A673 (cell line): ENCODE measurements at regions not wholly inside any gene's neighbourhood (a gene's known extent, or its start where the extent isn't known, plus 50 kb on each side); places are given as distances from the start of the nearest gene placed in this dataset.

Experiments
- BruUV-seq: library from RNA; stranded (reverse); fragments of 400-500 nt; replicated peaks from 2 replicates; lab custom pipeline; 2021; lab: Mats Ljungman, UMichigan
- CTCF ChIA-PET: fragments of 300-600 bp; sonication (Branson Sonifier 250); formaldehyde crosslinking; loops from one replicate; lab custom pipeline; 2022; ENCODE audit warnings: antibody characterized with exemption; lab: Charles Lee
- POLR2A ChIA-PET: fragments of 300-600 bp; sonication (Branson Sonifier 250); formaldehyde crosslinking; loops from one replicate; lab custom pipeline; 2022; ENCODE audit warnings: antibody characterized with exemption; ENCODE audit not compliant: low non-redundant PET; lab: Charles Lee
- DNase-seq: peaks from one replicate; pipeline ENCODE4 v3.0.0-alpha.2; 2015; ENCODE audit warnings: low spot score
- H3K27ac ChIP-seq: fragments of 200-600 bp; sonication (generic); 2 replicates; pipeline ENCODE4 v1.5.1; 2016; ENCODE audit warnings: mixed run types, low read depth, mild to moderate bottlenecking, mixed read lengths, antibody characterized with exemption, low read length; ENCODE audit not compliant: poor library complexity, severe bottlenecking
- H3K27me3 ChIP-seq: fragments of 200-600 bp; sonication (generic); replicated peaks from 2 replicates; pipeline ENCODE4 v1.6.1; 2017; ENCODE audit warnings: mixed run types, low read depth, mild to moderate bottlenecking, mixed read lengths, antibody characterized with exemption, low read length; ENCODE audit not compliant: insufficient read depth, poor library complexity
- H3K36me3 ChIP-seq: fragments of 200-600 bp; sonication (generic); 2 replicates; pipeline ENCODE4 v1.6.1; 2016; ENCODE audit warnings: mixed run types, mild to moderate bottlenecking, mixed read lengths, antibody characterized with exemption, low read length; ENCODE audit not compliant: insufficient read depth, poor library complexity, severe bottlenecking
- H3K4me1 ChIP-seq: fragments of 200-600 bp; sonication (generic); 2 replicates; pipeline ENCODE4 v1.6.1; 2017; ENCODE audit warnings: mixed run types, mild to moderate bottlenecking, mixed read lengths, antibody characterized with exemption, low read length; ENCODE audit not compliant: insufficient read depth, poor library complexity, severe bottlenecking
- H3K4me3 ChIP-seq: fragments of 200-600 bp; sonication (generic); 2 replicates; pipeline ENCODE4 v1.5.1; 2016; ENCODE audit warnings: low read depth, mixed run types, mild to moderate bottlenecking, mixed read lengths, low read length; ENCODE audit not compliant: poor library complexity, severe bottlenecking
- H3K9me3 ChIP-seq: fragments of 200-600 bp; sonication (generic); 2 replicates; pipeline ENCODE4 v1.6.1; 2016; ENCODE audit warnings: mixed run types, low read depth, mild to moderate bottlenecking, mixed read lengths, antibody characterized with exemption, low read length; ENCODE audit not compliant: poor library complexity, severe bottlenecking
- CTCF ChIP-seq: fragments of 300-800, 200-600 bp; sonication (generic); conservative IDR thresholded peaks from 2 replicates; pipeline ENCODE4 v1.5.1; 2017; ENCODE audit warnings: low read depth, mild to moderate bottlenecking, antibody characterized with exemption, low read length, moderate library complexity, mixed read lengths
- EZH2 ChIP-seq: fragments of 200-600 bp; sonication (generic); IDR thresholded peaks from 2 replicates; pipeline ENCODE4 v1.6.1; 2017; ENCODE audit warnings: borderline replicate concordance, low read depth, mild to moderate bottlenecking, mixed read lengths, antibody characterized with exemption, low read length; ENCODE audit not compliant: poor library complexity, severe bottlenecking
- intact Hi-C: fragments of 100-400 bp; cut with micrococcal nuclease; formaldehyde crosslinking; loops from one replicate; pipeline ENCODE4 v1.10.0; 2022; ENCODE audit not compliant: unreplicated experiment

- CTCF ChIA-PET, result no interaction called here
- intact Hi-C loops, result no loop called here
- no peaks in the 10 kb centered on the region for H3K27me3 ChIP-seq
- no peak overlapping the region for H3K4me3 ChIP-seq
- no peaks in the 10 kb centered on the region for H3K4me1 ChIP-seq
- BruUV-seq, result no TSS peak
- H3K36me3 ChIP-seq, result no peaks in the 10 kb centered on the region
- no peak overlapping the region for H3K27ac ChIP-seq
- no peaks in the 10 kb centered on the region for H3K9me3 ChIP-seq
- POLR2A ChIA-PET, result no interaction called here
- no peak for DNase-seq
- TF ChIP-seq CTCF (no peak), EZH2 (no peak)
Measured at GRCh38 chr14:62093736-62094135, 331.5 kb downstream of the SNAPC1 start.

- Histone ChIP-seq H3K4me1 (no peaks in the 10 kb centered on the region), H3K9me3 (no peaks in the 10 kb centered on the region), H3K27ac (no peak overlapping the region), H3K36me3 (no peaks in the 10 kb centered on the region), H3K4me3 (no peak overlapping the region), H3K27me3 (no peaks in the 10 kb centered on the region)
- CTCF ChIA-PET, result no interaction called here
- BruUV-seq, result no TSS peak
- intact Hi-C loops, result no loop called here
- DNase-seq, result no peak
- POLR2A ChIA-PET, result no interaction called here
- TF ChIP-seq EZH2, result no peak
Measured at GRCh38 chr14:62097072-62097471, 334.9 kb downstream of the SNAPC1 start.

GRCh38 chr14:62097824-62098223 lies 335.6 kb downstream of the SNAPC1 start:
- H3K9me3 ChIP-seq, result no peaks in the 10 kb centered on the region
- H3K27me3 ChIP-seq, result no peaks in the 10 kb centered on the region
- ChIA-PET CTCF (no interaction called here), POLR2A (no interaction called here)
- no peak for DNase-seq
- BruUV-seq, result no TSS peak
- H3K27ac ChIP-seq, result no peak overlapping the region
- no peaks in the 10 kb centered on the region for H3K36me3 ChIP-seq
- intact Hi-C loops, result no loop called here
- H3K4me1 ChIP-seq, result no peaks in the 10 kb centered on the region
- TF ChIP-seq CTCF, result no peak
- TF ChIP-seq EZH2, result no peak
- no peak overlapping the region for H3K4me3 ChIP-seq

GRCh38 chr14:62098357-62098756 lies 336.1 kb downstream of the SNAPC1 start:
- BruUV-seq, result no TSS peak
- no peaks in the 10 kb centered on the region for H3K36me3 ChIP-seq
- no peak overlapping the region for H3K4me3 ChIP-seq
- ChIA-PET CTCF (no interaction called here), POLR2A (no interaction called here)
- no peaks in the 10 kb centered on the region for H3K9me3 ChIP-seq
- H3K4me1 ChIP-seq, result no peaks in the 10 kb centered on the region
- H3K27ac ChIP-seq, result no peak overlapping the region
- intact Hi-C loops, result no loop called here
- DNase-seq, result no peak
- no peak for TF ChIP-seq EZH2
- no peak for TF ChIP-seq CTCF
- no peaks in the 10 kb centered on the region for H3K27me3 ChIP-seq
